Progenitor cell of endocrine pancreas (in vitro differentiated cells): ENCODE measurements at regions not wholly inside any gene's neighbourhood (a gene's known extent, or its start where the extent isn't known, plus 50 kb on each side); places are given as distances from the start of the nearest gene placed in this dataset.
"Not testable (repeated sequence)": the region's sequence is repeated elsewhere in the genome, so short reads cannot be mapped to it uniquely, and the experiment has no call there.

ENCODE experiments used
- DNase-seq: peaks from one replicate; pipeline ENCODE4 v3.0.0; 2021; ENCODE audit warnings: low spot score; ENCODE audit not compliant: unreplicated experiment
- H3K27ac Mint-ChIP-seq: 2 replicates; pipeline ENCODE4 v1.8.0; 2021; ENCODE audit warnings: mild to moderate bottlenecking, moderate library complexity, mixed read lengths
- H3K27me3 Mint-ChIP-seq: 2 replicates; pipeline ENCODE4 v1.8.0; 2021; ENCODE audit warnings: mixed read lengths
- H3K36me3 Mint-ChIP-seq: 2 replicates; pipeline ENCODE4 v1.8.0; 2022; ENCODE audit warnings: mixed read lengths; ENCODE audit not compliant: insufficient read depth
- H3K4me1 Mint-ChIP-seq: 2 replicates; pipeline ENCODE4 v1.8.0; 2021; ENCODE audit warnings: low read depth, mixed read lengths
- H3K4me3 Mint-ChIP-seq: 2 replicates; pipeline ENCODE4 v1.8.0; 2021; ENCODE audit warnings: low read depth, mild to moderate bottlenecking, moderate library complexity, mixed read lengths
- H3K9me3 Mint-ChIP-seq: 2 replicates; pipeline ENCODE4 v1.8.0; 2021; ENCODE audit warnings: low read depth, mixed read lengths
- TF ChIP-seq, protein P1 (sequence below): fragments of 200-600 bp; sonication (generic); IDR thresholded peaks from one replicate; pipeline ENCODE4 v1.5.0; 2021; ENCODE audit warnings: antibody characterized with exemption, mild to moderate bottlenecking; ENCODE audit not compliant: unreplicated experiment

GRCh38 chr6:1170794-1171193, 141.1 kb upstream of the FOXQ1 start:
- Mint-ChIP-seq H3K4me1 (no peaks in the 10 kb centered on the region), H3K36me3 (no peaks in the 10 kb centered on the region), H3K27ac (no peak overlapping the region), H3K27me3 (peaks cover 15% of the 10 kb centered on the region), H3K4me3 (no peak overlapping the region), H3K9me3 (no peaks in the 10 kb centered on the region)
- TF ChIP-seq, protein P1, sequence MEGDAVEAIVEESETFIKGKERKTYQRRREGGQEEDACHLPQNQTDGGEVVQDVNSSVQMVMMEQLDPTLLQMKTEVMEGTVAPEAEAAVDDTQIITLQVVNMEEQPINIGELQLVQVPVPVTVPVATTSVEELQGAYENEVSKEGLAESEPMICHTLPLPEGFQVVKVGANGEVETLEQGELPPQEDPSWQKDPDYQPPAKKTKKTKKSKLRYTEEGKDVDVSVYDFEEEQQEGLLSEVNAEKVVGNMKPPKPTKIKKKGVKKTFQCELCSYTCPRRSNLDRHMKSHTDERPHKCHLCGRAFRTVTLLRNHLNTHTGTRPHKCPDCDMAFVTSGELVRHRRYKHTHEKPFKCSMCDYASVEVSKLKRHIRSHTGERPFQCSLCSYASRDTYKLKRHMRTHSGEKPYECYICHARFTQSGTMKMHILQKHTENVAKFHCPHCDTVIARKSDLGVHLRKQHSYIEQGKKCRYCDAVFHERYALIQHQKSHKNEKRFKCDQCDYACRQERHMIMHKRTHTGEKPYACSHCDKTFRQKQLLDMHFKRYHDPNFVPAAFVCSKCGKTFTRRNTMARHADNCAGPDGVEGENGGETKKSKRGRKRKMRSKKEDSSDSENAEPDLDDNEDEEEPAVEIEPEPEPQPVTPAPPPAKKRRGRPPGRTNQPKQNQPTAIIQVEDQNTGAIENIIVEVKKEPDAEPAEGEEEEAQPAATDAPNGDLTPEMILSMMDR = no peak
- DNase-seq = no peak

GRCh38 chr6:1164600-1164999, 147.3 kb upstream of the FOXQ1 start:
- H3K4me3 Mint-ChIP-seq = no peak overlapping the region
- no peak overlapping the region for H3K27ac Mint-ChIP-seq
- no peak for DNase-seq
- TF ChIP-seq, protein P1 = no peak
- no peaks in the 10 kb centered on the region for H3K9me3 Mint-ChIP-seq
- no peaks in the 10 kb centered on the region for H3K36me3 Mint-ChIP-seq
- H3K4me1 Mint-ChIP-seq = no peaks in the 10 kb centered on the region
- H3K27me3 Mint-ChIP-seq = peaks cover 37% of the 10 kb centered on the region

DNA sequence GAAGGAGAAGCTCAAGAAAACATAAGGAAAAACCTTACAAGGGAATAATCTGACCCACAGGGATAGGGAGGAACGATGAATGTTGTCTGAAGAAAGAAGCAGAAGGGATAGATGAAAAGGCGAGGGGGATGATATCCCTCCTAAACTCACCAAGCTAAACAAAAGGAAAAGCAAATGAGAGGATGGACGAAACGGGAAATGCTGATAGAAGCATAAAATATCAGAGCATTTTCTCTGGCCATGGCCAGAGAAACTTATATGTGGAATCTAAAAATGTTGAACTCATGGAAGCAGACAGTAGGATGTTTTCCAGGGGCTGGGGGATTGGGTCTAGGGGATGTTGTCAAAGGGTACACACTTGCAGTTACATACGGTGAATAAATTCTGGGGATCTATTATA, 148.4 kb upstream of the FOXQ1 start:
- peaks cover 31% of the 10 kb centered on the region for H3K27me3 Mint-ChIP-seq
- no peak overlapping the region for H3K27ac Mint-ChIP-seq
- no peaks in the 10 kb centered on the region for H3K36me3 Mint-ChIP-seq
- DNase-seq = no peak
- TF ChIP-seq, protein P1 = no peak
- H3K4me3 Mint-ChIP-seq = no peak overlapping the region
- no peaks in the 10 kb centered on the region for H3K4me1 Mint-ChIP-seq
- no peaks in the 10 kb centered on the region for H3K9me3 Mint-ChIP-seq

GRCh38 chr6:1162367-1163275, 149.3 kb upstream of the FOXQ1 start:
- peaks cover 28% of the 10 kb centered on the region for H3K27me3 Mint-ChIP-seq
- no peaks in the 10 kb centered on the region for H3K4me1 Mint-ChIP-seq
- H3K4me3 Mint-ChIP-seq = no peak overlapping the region
- H3K27ac Mint-ChIP-seq = no peak overlapping the region
- TF ChIP-seq, protein P1 = no peak
- H3K9me3 Mint-ChIP-seq = peaks cover 5% of the 10 kb centered on the region
- DNase-seq = no peak
- H3K36me3 Mint-ChIP-seq = no peaks in the 10 kb centered on the region

GRCh38 chr6:1156411-1156810, 155.5 kb upstream of the FOXQ1 start:
- peaks cover 15% of the 10 kb centered on the region for H3K27me3 Mint-ChIP-seq
- H3K4me1 Mint-ChIP-seq, H3K27ac Mint-ChIP-seq, DNase-seq, H3K36me3 Mint-ChIP-seq, H3K4me3 Mint-ChIP-seq: not testable (repeated sequence)
- H3K9me3 Mint-ChIP-seq = peaks cover 15% of the 10 kb centered on the region

GRCh38 chr6:1153696-1154245, 158.1 kb upstream of the FOXQ1 start:
- Mint-ChIP-seq H3K4me1 (no peaks in the 10 kb centered on the region), H3K9me3 (peaks cover 15% of the 10 kb centered on the region), H3K27me3 (peaks cover 29% of the 10 kb centered on the region), H3K36me3 (no peaks in the 10 kb centered on the region), H3K27ac (no peak overlapping the region), H3K4me3 (no peak overlapping the region)
- TF ChIP-seq, protein P1 = no peak
- no peak for DNase-seq
